CD14-positive monocyte (primary cell): ENCODE measurements at regions not wholly inside any gene's neighbourhood (a gene's known extent, or its start where the extent isn't known, plus 50 kb on each side); places are given as distances from the start of the nearest gene placed in this dataset.

Experiments
- DNase-seq, 3 donors: peaks; one replicate each; pipeline ENCODE4 v3.0.0-alpha.2; 2011 to 2022
- H2AFZ ChIP-seq: 2 replicates; pipeline ENCODE4 v1.6.0; 2012; ENCODE audit warnings: mild to moderate bottlenecking, low read depth, low read length, inconsistent platforms; ENCODE audit not compliant: insufficient read depth, poor library complexity, severe bottlenecking
- H3K27ac ChIP-seq, 2 donors: 1 replicate in 1 of 2; 2 replicates in 1 of 2; pipeline ENCODE4 v1.5.1; 2012 to 2013; ENCODE audit warnings: low read length in 2 of 2, control low read depth in 1 of 2, inconsistent platforms in 1 of 2, low read depth in 1 of 2, mild to moderate bottlenecking in 1 of 2
- H3K27me3 ChIP-seq, 2 donors: one replicate each; pipeline versions ENCODE4 v1.6.0 to v1.6.1; 2011 to 2013; ENCODE audit warnings: low read length in 2 of 2; ENCODE audit not compliant: control insufficient read depth in 2 of 2, insufficient read depth in 2 of 2
- H3K36me3 ChIP-seq, 2 donors: replicated peaks in 1 of 2; 1 replicate in 1 of 2; 2 replicates in 1 of 2; pipeline versions ENCODE4 v1.5.1 to v1.6.1; 2012 to 2013; ENCODE audit warnings: low read length in 2 of 2, control low read depth in 1 of 2, inconsistent platforms in 1 of 2, mild to moderate bottlenecking in 1 of 2; ENCODE audit not compliant: insufficient read depth in 2 of 2, control insufficient read depth in 1 of 2
- H3K4me1 ChIP-seq, 2 donors: 1 replicate in 1 of 2; 2 replicates in 1 of 2; pipeline versions ENCODE4 v1.5.1 to v1.6.1; 2012 to 2013; ENCODE audit warnings: low read length in 2 of 2, control low read depth in 1 of 2, inconsistent platforms in 1 of 2, mild to moderate bottlenecking in 1 of 2, moderate library complexity in 1 of 2; ENCODE audit not compliant: insufficient read depth in 2 of 2, control insufficient read depth in 1 of 2
- H3K4me2 ChIP-seq: replicated peaks from 2 replicates; pipeline ENCODE3; 2012; ENCODE audit warnings: low read length, moderate library complexity, mild to moderate bottlenecking; ENCODE audit not compliant: poor library complexity, severe bottlenecking; ENCODE audit errors: extremely low read depth
- H3K4me3 ChIP-seq, 3 experiments: fragments of 200-600 bp in 1 of 3; sonication (generic) in 1 of 3; replicated peaks in 1 of 3; 1 replicate in 2 of 3; 2 replicates in 1 of 3; pipeline ENCODE4 v1.5.1; 2011 to 2013; ENCODE audit warnings: low read length in 3 of 3, mild to moderate bottlenecking in 3 of 3, control low read depth in 2 of 3, low read depth in 2 of 3, inconsistent platforms in 1 of 3, moderate library complexity in 1 of 3
- H3K79me2 ChIP-seq: 2 replicates; pipeline ENCODE4 v1.6.0; 2012; ENCODE audit warnings: mild to moderate bottlenecking, control low read depth, inconsistent platforms, low read length, moderate library complexity; ENCODE audit not compliant: insufficient read depth
- H3K9ac ChIP-seq: 2 replicates; pipeline ENCODE4 v1.6.0; 2017; ENCODE audit warnings: low read length, mild to moderate bottlenecking; ENCODE audit not compliant: insufficient read depth, poor library complexity, severe bottlenecking
- H3K9me3 ChIP-seq, 2 donors: replicated peaks in 1 of 2; 1 replicate in 1 of 2; 2 replicates in 1 of 2; pipeline versions ENCODE4 v1.5.1 to v1.6.1; 2012 to 2013; ENCODE audit warnings: low read length in 2 of 2, control low read depth in 1 of 2; ENCODE audit not compliant: control insufficient read depth in 1 of 2, insufficient read depth in 1 of 2
- H4K20me1 ChIP-seq: 2 replicates; pipeline ENCODE4 v1.6.0; 2012; ENCODE audit warnings: mild to moderate bottlenecking, low read length, control low read depth, moderate library complexity; ENCODE audit not compliant: insufficient read depth
- H3K27ac Mint-ChIP-seq, 7 donors: one replicate each; pipeline ENCODE4 v1.8.0; 2020; ENCODE audit warnings: mild to moderate bottlenecking in 7 of 7, mixed read lengths in 7 of 7, moderate library complexity in 6 of 7, inconsistent platforms in 2 of 7
- H3K27me3 Mint-ChIP-seq, 3 donors: one replicate each; pipeline ENCODE4 v1.8.0; 2021 to 2022; ENCODE audit warnings: low read depth in 3 of 3, mild to moderate bottlenecking in 3 of 3, mixed read lengths in 3 of 3, moderate library complexity in 3 of 3, inconsistent platforms in 1 of 3
- H3K36me3 Mint-ChIP-seq, 2 donors: one replicate each; pipeline ENCODE4 v1.8.0; 2020; ENCODE audit warnings: mixed read lengths in 2 of 2, inconsistent platforms in 1 of 2, mild to moderate bottlenecking in 1 of 2
- H3K4me1 Mint-ChIP-seq: one replicate; pipeline ENCODE4 v1.8.0; 2020; ENCODE audit warnings: mild to moderate bottlenecking, mixed read lengths
- H3K4me3 Mint-ChIP-seq, 2 donors: one replicate each; pipeline ENCODE4 v1.8.0; 2020; ENCODE audit warnings: mild to moderate bottlenecking in 2 of 2, mixed read lengths in 2 of 2, moderate library complexity in 1 of 2
- H3K9me3 Mint-ChIP-seq, 7 donors: one replicate each; pipeline ENCODE4 v1.8.0; 2020 to 2022; ENCODE audit warnings: mixed read lengths in 7 of 7, mild to moderate bottlenecking in 6 of 7, moderate library complexity in 6 of 7, inconsistent platforms in 2 of 7
- CTCF ChIP-seq: fragments of 200-600 bp; IDR thresholded peaks from one replicate; pipeline ENCODE4 v1.8.0; 2022; ENCODE audit warnings: antibody characterized with exemption, mild to moderate bottlenecking
- WGBS: methylation state at CpG from one replicate; pipeline ENCODE4 v1.1.5; 2013; ENCODE audit warnings: missing lambda C conversion rate; ENCODE audit not compliant: insufficient coverage; 5-methylcytosine and 5-hydroxymethylcytosine counted together
- intact Hi-C, 2 donors: fragments of 100-400 bp; cut with micrococcal nuclease; formaldehyde crosslinking; loops; one replicate each; pipeline versions ENCODE4 v1.15.0 to v1.15.1; 2023

DNA sequence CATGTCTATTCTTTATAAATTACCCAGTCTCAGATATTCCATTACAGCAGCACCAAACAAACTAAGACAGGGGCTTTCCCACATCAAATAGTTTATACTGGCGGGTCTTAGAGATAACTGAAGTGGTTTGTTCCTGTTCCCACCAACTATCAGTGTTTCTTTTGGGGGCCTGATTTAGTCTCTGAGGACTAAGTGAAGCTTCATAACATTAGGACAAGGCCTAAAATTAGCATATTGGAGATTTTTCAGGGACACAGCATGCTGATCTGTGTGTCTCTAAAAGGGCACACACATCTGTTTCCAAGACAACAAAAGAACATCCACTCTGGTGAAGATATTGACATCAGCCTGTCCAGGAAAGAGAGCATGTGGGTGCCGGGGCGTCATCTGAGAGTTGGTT lies 72.6 kb upstream of the SEMA6D start:
- no peaks in the 10 kb centered on the region for H4K20me1 ChIP-seq
- Mint-ChIP-seq H3K27ac (peak overlapping the region in 1 of 7 donors; percentile 2), H3K4me1 (no peaks in the 10 kb centered on the region), H3K36me3 (no peaks in the 10 kb centered on the region), H3K9me3 (no peaks in the 10 kb centered on the region), H3K4me3 (no peak overlapping the region), H3K27me3 (peaks cover 0 to 8% (median 0%) of the 10 kb centered on the region in 3 donors)
- H3K79me2 ChIP-seq = no peaks in the 10 kb centered on the region
- TF ChIP-seq CTCF = no peak
- no peak overlapping the region for H3K9ac ChIP-seq
- WGBS = 83% methylated on average over 2 of the region's 3 CpGs
- intact Hi-C loops = no loop called here
- H3K4me3 ChIP-seq = no peak overlapping the region
- H3K4me2 ChIP-seq = no peak overlapping the region
- H3K27me3 ChIP-seq = no peaks in the 10 kb centered on the region
- H3K4me1 ChIP-seq = no peaks in the 10 kb centered on the region
- no peaks in the 10 kb centered on the region for H3K9me3 ChIP-seq
- no peak overlapping the region for H3K27ac ChIP-seq
- no peak for DNase-seq
- H2AFZ ChIP-seq = no peak overlapping the region
- no peaks in the 10 kb centered on the region for H3K36me3 ChIP-seq

DNA sequence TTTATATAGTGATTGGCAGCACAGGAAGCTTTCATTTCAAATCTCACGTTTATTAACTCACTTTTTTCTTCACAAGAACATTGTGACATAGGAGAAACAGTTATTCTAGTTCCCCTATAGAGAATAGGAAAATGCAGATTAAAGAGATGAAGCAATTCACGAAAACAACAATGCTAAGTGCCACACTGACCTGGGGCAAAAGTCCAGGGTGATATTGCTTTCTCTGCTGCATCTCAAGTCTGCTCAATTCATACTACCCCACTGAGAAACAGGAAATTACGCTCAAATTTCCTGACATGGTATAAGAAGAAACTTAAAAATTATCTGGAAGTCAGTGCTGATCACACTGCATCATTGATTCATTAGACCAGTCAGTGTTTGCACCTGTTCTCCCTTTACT lies 66.7 kb upstream of the SEMA6D start:
- H4K20me1 ChIP-seq = no peaks in the 10 kb centered on the region
- Mint-ChIP-seq H3K27ac (no peak overlapping the region), H3K27me3 (peaks cover 0 to 3% (median 2%) of the 10 kb centered on the region in 3 donors), H3K4me3 (no peak overlapping the region), H3K9me3 (no peaks in the 10 kb centered on the region), H3K4me1 (no peaks in the 10 kb centered on the region), H3K36me3 (no peaks in the 10 kb centered on the region)
- intact Hi-C loops = no loop called here
- DNase-seq = no peak
- no peaks in the 10 kb centered on the region for H3K36me3 ChIP-seq
- no peaks in the 10 kb centered on the region for H3K27me3 ChIP-seq
- H3K9me3 ChIP-seq = no peaks in the 10 kb centered on the region
- no peak overlapping the region for H3K9ac ChIP-seq
- H3K4me3 ChIP-seq = no peak overlapping the region
- H2AFZ ChIP-seq = no peak overlapping the region
- H3K79me2 ChIP-seq = no peaks in the 10 kb centered on the region
- H3K27ac ChIP-seq = no peak overlapping the region
- no peak for TF ChIP-seq CTCF
- no CpG with 5 or more reads among the region's 3 CpGs for WGBS
- H3K4me2 ChIP-seq = no peak overlapping the region
- no peaks in the 10 kb centered on the region for H3K4me1 ChIP-seq
